GM23338 (cell line): ENCODE measurements at regions not wholly inside any gene's neighbourhood (a gene's known extent, or its start where the extent isn't known, plus 50 kb on each side); places are given as distances from the start of the nearest gene placed in this dataset.
"Not testable (repeated sequence)": the region's sequence is repeated elsewhere in the genome, so short reads cannot be mapped to it uniquely, and the experiment has no call there.

Experiments used
- ATAC-seq: fragments of 200-7000 bp; cut with Tn5 transposase; 3 replicates; pipeline ENCODE4 v1.9.1; 2020
- DNase-seq: peaks from one replicate; pipeline ENCODE4 v3.0.0-alpha.2; 2015; ENCODE audit warnings: low spot score
- H2AFZ ChIP-seq: fragments of 200-600 bp; sonication (generic); 2 replicates; pipeline ENCODE4 v1.8.0; 2016; ENCODE audit warnings: antibody characterized with exemption, mild to moderate bottlenecking, moderate library complexity
- H3F3A ChIP-seq: fragments of 200-600 bp; sonication (generic); replicated peaks from 2 replicates; pipeline ENCODE4 v1.8.0; 2017; ENCODE audit warnings: antibody characterized with exemption, mixed run types, low read depth
- H3K27ac ChIP-seq: fragments of 200-600 bp; sonication (generic); 2 replicates; pipeline ENCODE4 v1.6.1; 2016; ENCODE audit warnings: low read depth
- H3K27me3 ChIP-seq: fragments of 200-600 bp; sonication (generic); 2 replicates; pipeline ENCODE4 v1.8.0; 2016; ENCODE audit warnings: mild to moderate bottlenecking, mixed run types, moderate library complexity; ENCODE audit not compliant: insufficient read depth
- H3K36me3 ChIP-seq: fragments of 200-600 bp; sonication (generic); 2 replicates; pipeline ENCODE4 v1.8.0; 2016; ENCODE audit warnings: mild to moderate bottlenecking; ENCODE audit not compliant: insufficient read depth
- H3K4me1 ChIP-seq: fragments of 200-600 bp; sonication (generic); 2 replicates; pipeline ENCODE4 v1.8.0; 2016; ENCODE audit warnings: mild to moderate bottlenecking, moderate library complexity; ENCODE audit not compliant: insufficient read depth
- H3K4me2 ChIP-seq: fragments of 200-600 bp; sonication (generic); 2 replicates; pipeline ENCODE4 v1.7.1; 2017; ENCODE audit warnings: mixed run types
- H3K4me3 ChIP-seq: fragments of 200-600 bp; sonication (generic); 2 replicates; pipeline ENCODE4 v1.6.1; 2016; ENCODE audit warnings: mixed run types
- H3K79me2 ChIP-seq: fragments of 200-600 bp; sonication (generic); replicated peaks from 2 replicates; pipeline ENCODE4 v1.8.0; 2017; ENCODE audit warnings: mild to moderate bottlenecking; ENCODE audit not compliant: insufficient read depth
- H3K9me2 ChIP-seq: fragments of 200-600 bp; sonication (generic); 2 replicates; pipeline ENCODE4 v1.8.0; 2017; ENCODE audit not compliant: insufficient read depth
- H4K20me1 ChIP-seq: fragments of 200-600 bp; sonication (generic); replicated peaks from 2 replicates; pipeline ENCODE4 v1.8.0; 2017; ENCODE audit warnings: mild to moderate bottlenecking; ENCODE audit not compliant: insufficient read depth
- H3K27ac Mint-ChIP-seq: 2 replicates; pipeline ENCODE4 v1.8.0; 2020; ENCODE audit warnings: inconsistent platforms, mild to moderate bottlenecking, moderate library complexity, mixed read lengths
- H3K27me3 Mint-ChIP-seq: 3 replicates; pipeline ENCODE4 v1.8.0; 2022; ENCODE audit warnings: low read depth, mild to moderate bottlenecking, moderate library complexity, mixed read lengths, inconsistent platforms; ENCODE audit not compliant: insufficient read depth, poor library complexity
- H3K36me3 Mint-ChIP-seq: 3 replicates; pipeline ENCODE4 v1.8.0; 2021; ENCODE audit warnings: low read depth, mild to moderate bottlenecking, inconsistent platforms, moderate library complexity, mixed read lengths
- H3K4me1 Mint-ChIP-seq: 3 replicates; pipeline ENCODE4 v1.8.0; 2020; ENCODE audit warnings: mild to moderate bottlenecking, inconsistent platforms, mixed read lengths
- H3K4me3 Mint-ChIP-seq: 3 replicates; pipeline ENCODE4 v1.8.0; 2021; ENCODE audit warnings: moderate library complexity, mild to moderate bottlenecking, inconsistent platforms, mixed read lengths
- H3K9me3 Mint-ChIP-seq: 3 replicates; pipeline ENCODE4 v1.8.0; 2020; ENCODE audit warnings: moderate library complexity, mild to moderate bottlenecking, inconsistent platforms, mixed read lengths
- EZH2 ChIP-seq: fragments of 200-600 bp; sonication (generic); IDR thresholded peaks from one replicate; pipeline ENCODE4 v1.8.0; 2017; ENCODE audit warnings: antibody characterized with exemption, mild to moderate bottlenecking, low read depth; ENCODE audit not compliant: unreplicated experiment
- EZH2phosphoT487 ChIP-seq: fragments of 200-600 bp; sonication (generic); IDR thresholded peaks from one replicate; pipeline ENCODE4 v1.8.1; 2018; ENCODE audit warnings: antibody characterized with exemption; ENCODE audit not compliant: unreplicated experiment
- NANOG ChIP-seq: IDR thresholded peaks from 2 replicates; pipeline ENCODE4 v1.6.1; 2016; ENCODE audit warnings: antibody characterized with exemption, borderline replicate concordance
- STAT1 ChIP-seq: IDR thresholded peaks from one replicate; pipeline ENCODE4 v1.6.1; 2016; ENCODE audit warnings: antibody characterized with exemption; ENCODE audit not compliant: unreplicated experiment
- TF ChIP-seq, protein P1 (sequence below): IDR thresholded peaks from one replicate; pipeline ENCODE4 v1.6.1; 2018; ENCODE audit warnings: antibody characterized with exemption; ENCODE audit not compliant: unreplicated experiment
- TF ChIP-seq, protein P2 (sequence below), 2 experiments: fragments of 200-600 bp in 1 of 2; sonication (generic) in 1 of 2; conservative IDR thresholded peaks; 2 replicates each; pipeline versions ENCODE4 v1.5.1 to v1.6.1; 2016 to 2017; ENCODE audit warnings: antibody characterized with exemption in 2 of 2, low read depth in 2 of 2, mild to moderate bottlenecking in 2 of 2, moderate library complexity in 1 of 2

DNA sequence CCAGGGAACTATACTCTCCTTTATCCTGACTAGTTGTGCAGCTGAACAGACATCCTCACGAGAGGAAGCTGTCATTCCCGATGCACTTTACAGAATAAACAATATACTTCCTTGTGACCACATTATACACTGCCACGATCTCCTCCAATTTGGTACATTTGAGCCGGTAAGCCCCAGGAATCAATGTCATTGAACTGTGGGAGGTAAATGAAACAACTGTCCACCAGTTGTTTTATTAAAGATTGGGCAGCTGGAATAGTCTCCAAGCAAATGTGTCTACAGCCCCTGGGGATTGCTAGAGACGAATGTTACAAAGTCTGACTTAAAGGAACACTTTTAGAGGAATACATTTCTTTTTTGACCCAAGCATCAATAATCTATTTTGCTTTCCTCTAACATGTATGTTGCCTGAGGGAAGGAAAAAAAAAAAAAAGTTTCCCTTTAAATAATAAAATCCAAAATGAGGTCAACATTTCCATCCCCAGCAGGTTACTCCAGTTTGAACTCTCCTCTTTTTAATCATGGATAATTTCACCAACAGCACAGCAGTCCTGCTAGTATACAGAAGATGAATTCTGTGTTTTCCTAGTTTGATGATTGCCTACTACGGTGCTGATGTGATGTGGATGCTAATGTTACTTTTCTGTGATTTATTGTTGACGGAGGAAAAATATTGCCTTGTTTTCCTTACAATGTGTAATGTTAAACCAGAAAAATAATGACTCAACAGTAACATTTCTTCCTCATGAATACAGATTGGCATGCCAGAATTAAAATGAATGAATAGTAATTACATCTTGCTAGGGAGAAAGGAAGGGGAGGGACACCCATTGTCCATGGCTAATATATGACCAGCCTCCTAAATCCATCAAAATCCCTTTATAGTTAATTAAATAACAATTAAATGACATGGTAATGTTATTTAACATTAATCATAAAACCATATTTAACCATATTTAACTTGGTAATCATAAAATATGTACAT lies 360.9 kb downstream of the NEBL start:
- ATAC-seq (no peak), DNase-seq (no peak)
- Mint-ChIP-seq H3K36me3 (peaks cover 19% of the 10 kb centered on the region), H3K4me1 (no peaks in the 10 kb centered on the region), H3K27me3 (peaks cover 2% of the 10 kb centered on the region), H3K27ac (no peak overlapping the region), H3K9me3 (peaks cover 38% of the 10 kb centered on the region), H3K4me3 (no peak overlapping the region)
- Histone ChIP-seq H3K4me1 (no peaks in the 10 kb centered on the region), H3K27ac (no peak overlapping the region), H3K4me3 (no peak overlapping the region), H2AFZ (no peak overlapping the region), H3K79me2 (no peaks in the 10 kb centered on the region), H3K27me3 (no peaks in the 10 kb centered on the region), H3K36me3 (no peaks in the 10 kb centered on the region), H3F3A (no peaks in the 10 kb centered on the region), H3K9me2 (0 out of 2 replicates have a peak, but pooled peaks cover 3% of the 10 kb centered on the region), H4K20me1 (no peaks in the 10 kb centered on the region), H3K4me2 (no peak overlapping the region)
- TF ChIP-seq EZH2phosphoT487 = no peak
- TF ChIP-seq, protein P1, sequence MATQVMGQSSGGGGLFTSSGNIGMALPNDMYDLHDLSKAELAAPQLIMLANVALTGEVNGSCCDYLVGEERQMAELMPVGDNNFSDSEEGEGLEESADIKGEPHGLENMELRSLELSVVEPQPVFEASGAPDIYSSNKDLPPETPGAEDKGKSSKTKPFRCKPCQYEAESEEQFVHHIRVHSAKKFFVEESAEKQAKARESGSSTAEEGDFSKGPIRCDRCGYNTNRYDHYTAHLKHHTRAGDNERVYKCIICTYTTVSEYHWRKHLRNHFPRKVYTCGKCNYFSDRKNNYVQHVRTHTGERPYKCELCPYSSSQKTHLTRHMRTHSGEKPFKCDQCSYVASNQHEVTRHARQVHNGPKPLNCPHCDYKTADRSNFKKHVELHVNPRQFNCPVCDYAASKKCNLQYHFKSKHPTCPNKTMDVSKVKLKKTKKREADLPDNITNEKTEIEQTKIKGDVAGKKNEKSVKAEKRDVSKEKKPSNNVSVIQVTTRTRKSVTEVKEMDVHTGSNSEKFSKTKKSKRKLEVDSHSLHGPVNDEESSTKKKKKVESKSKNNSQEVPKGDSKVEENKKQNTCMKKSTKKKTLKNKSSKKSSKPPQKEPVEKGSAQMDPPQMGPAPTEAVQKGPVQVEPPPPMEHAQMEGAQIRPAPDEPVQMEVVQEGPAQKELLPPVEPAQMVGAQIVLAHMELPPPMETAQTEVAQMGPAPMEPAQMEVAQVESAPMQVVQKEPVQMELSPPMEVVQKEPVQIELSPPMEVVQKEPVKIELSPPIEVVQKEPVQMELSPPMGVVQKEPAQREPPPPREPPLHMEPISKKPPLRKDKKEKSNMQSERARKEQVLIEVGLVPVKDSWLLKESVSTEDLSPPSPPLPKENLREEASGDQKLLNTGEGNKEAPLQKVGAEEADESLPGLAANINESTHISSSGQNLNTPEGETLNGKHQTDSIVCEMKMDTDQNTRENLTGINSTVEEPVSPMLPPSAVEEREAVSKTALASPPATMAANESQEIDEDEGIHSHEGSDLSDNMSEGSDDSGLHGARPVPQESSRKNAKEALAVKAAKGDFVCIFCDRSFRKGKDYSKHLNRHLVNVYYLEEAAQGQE = no peak
- no peak for TF ChIP-seq NANOG
- TF ChIP-seq EZH2 = no peak
- TF ChIP-seq, protein P2, sequence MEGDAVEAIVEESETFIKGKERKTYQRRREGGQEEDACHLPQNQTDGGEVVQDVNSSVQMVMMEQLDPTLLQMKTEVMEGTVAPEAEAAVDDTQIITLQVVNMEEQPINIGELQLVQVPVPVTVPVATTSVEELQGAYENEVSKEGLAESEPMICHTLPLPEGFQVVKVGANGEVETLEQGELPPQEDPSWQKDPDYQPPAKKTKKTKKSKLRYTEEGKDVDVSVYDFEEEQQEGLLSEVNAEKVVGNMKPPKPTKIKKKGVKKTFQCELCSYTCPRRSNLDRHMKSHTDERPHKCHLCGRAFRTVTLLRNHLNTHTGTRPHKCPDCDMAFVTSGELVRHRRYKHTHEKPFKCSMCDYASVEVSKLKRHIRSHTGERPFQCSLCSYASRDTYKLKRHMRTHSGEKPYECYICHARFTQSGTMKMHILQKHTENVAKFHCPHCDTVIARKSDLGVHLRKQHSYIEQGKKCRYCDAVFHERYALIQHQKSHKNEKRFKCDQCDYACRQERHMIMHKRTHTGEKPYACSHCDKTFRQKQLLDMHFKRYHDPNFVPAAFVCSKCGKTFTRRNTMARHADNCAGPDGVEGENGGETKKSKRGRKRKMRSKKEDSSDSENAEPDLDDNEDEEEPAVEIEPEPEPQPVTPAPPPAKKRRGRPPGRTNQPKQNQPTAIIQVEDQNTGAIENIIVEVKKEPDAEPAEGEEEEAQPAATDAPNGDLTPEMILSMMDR (conservative IDR thresholded peaks at IDR 0.05; ENCODE audit: low read depth in 2 of 2) = no peak
- no peak for TF ChIP-seq STAT1

DNA sequence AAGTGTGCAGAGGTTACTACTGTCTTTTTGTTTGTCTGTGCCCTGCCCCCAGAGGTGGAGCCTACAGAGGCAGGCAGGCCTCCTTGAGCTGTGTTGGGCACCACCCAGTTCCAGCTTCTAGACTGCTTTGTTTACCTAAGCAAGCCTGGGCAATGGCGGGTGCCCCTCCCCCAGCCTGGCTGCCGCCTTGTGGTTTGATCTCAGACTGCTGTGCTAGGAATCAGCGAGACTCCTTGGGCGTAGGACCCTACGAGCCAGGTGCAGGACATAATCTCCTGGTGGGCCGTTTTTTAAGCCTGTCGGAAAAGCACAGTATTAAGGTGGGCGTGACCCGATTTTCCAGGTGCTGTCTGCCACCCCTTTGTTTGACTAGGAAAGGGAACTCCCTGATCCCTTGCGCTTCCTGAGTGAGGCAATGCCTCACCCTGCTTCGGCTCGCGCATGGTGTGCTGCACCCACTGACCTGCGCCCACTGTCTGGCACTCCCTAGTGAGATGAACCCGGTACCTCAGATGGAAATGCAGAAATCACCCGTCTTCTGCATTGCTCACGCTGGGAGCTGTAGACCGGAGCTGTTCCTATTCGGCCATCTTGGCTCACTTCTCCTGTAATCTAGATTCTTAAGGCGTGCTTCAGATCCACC lies 365.7 kb downstream of the NEBL start:
- not testable (repeated sequence) for H3K4me1 Mint-ChIP-seq, H3K27ac Mint-ChIP-seq, H3K9me2 ChIP-seq, H3K27me3 Mint-ChIP-seq, H3K4me2 ChIP-seq, H3K27ac ChIP-seq, H3K4me3 Mint-ChIP-seq, H3K36me3 ChIP-seq, H3K4me1 ChIP-seq, H3K27me3 ChIP-seq, ATAC-seq, H2AFZ ChIP-seq, H3K79me2 ChIP-seq, H4K20me1 ChIP-seq, H3K4me3 ChIP-seq, H3F3A ChIP-seq
- peaks cover 12% of the 10 kb centered on the region for H3K36me3 Mint-ChIP-seq
- peak; percentile 2 for DNase-seq
- H3K9me3 Mint-ChIP-seq = peaks cover 21% of the 10 kb centered on the region
